Activated naive CD4-positive, alpha-beta T cell treated with anti-CD3 and anti-CD28 coated beads, Interleukin-2, amount 50 U/mL, for 16 hours (primary cell): ENCODE measurements at regions not wholly inside any gene's neighbourhood (a gene's known extent, or its start where the extent isn't known, plus 50 kb on each side); places are given as distances from the start of the nearest gene placed in this dataset.

Experiments used
- DNase-seq: peaks from one replicate; pipeline ENCODE4 v3.0.0-alpha.2; 2020

DNA sequence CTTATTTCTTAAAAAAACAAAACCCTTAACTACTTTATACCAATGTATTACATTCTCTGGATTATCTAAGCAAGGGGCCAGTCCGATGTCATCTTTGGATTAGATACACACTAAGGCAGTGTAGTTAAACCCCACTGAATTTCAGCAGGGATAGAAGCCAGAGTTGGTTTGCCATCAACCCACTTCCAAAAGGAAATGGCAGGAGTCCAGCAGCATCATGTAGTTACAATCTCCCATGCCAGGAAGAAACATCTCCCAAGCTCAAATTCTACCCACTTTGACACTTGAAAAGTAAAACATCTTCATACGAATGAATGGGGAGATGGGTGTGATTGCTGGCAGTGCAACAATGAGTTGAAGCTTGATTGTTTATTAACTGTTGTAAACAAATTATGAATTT, 203.5 kb upstream of the PLXNC1 start:
- no peak for DNase-seq

DNA sequence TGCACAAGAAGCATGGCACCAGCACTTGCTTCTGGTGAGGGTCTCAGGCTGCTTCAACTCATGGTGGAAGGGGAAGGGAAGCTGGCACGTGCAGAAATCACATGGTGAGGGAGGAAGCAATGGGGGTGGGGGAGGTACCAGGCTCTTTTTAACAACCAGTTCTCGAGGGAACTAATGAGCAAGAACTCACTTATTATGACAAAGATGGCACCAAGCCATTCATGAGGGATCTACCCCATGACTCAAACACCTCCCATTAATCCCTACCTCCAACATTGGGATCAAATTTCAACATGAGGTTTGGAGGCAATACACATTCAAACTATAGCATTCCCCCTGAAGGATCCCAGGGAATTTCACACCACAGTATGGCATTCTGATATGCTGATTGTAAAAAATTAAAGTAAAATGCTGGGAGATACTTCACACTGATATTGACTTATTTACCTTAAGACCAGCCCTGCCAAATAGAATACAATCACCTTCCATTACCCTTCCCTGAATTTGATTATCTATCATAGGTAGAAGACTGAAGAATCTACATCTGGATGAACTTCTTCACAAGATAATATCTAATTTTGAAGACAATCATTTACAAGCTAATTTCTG, 201.7 kb upstream of the PLXNC1 start:
- no peak for DNase-seq

DNA sequence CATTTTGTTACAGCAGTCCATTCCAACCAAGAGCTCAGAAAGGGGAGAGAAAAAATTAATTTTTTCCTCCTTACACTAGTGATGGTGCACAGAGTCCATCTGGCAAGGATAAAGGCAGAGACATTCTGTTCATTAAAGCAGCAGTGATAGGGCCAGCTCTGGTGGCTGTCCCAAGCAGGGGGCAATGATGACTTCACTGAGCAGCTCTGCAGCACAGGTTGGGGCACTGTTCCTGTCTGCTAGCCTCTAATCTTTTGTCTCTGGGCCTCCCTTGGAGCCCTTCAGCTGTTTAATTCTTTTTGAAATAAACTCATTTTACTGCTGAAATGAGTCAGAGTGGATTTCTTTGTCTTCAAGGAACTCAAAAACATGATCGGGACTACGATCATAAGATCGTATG, 200.9 kb upstream of the PLXNC1 start:
- no peak for DNase-seq

DNA sequence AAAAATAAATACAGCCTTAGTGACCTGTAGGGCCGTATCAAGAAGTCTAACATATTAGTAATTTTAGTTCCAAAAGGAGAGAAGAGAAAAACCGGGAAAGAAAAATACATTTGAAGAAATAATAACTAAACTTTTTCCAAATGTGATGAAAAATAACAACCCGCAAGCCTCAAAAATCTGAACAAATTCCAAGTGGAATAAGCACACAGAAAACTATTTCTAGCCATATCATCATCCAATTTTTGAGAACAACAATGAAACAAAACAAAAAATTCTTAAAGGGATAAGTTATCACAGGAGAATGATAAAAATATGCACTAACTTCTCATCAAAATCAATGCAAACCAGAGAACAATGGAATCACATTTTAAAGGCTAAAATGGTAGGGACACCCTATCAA, 198.1 kb upstream of the PLXNC1 start:
- no peak for DNase-seq

DNA sequence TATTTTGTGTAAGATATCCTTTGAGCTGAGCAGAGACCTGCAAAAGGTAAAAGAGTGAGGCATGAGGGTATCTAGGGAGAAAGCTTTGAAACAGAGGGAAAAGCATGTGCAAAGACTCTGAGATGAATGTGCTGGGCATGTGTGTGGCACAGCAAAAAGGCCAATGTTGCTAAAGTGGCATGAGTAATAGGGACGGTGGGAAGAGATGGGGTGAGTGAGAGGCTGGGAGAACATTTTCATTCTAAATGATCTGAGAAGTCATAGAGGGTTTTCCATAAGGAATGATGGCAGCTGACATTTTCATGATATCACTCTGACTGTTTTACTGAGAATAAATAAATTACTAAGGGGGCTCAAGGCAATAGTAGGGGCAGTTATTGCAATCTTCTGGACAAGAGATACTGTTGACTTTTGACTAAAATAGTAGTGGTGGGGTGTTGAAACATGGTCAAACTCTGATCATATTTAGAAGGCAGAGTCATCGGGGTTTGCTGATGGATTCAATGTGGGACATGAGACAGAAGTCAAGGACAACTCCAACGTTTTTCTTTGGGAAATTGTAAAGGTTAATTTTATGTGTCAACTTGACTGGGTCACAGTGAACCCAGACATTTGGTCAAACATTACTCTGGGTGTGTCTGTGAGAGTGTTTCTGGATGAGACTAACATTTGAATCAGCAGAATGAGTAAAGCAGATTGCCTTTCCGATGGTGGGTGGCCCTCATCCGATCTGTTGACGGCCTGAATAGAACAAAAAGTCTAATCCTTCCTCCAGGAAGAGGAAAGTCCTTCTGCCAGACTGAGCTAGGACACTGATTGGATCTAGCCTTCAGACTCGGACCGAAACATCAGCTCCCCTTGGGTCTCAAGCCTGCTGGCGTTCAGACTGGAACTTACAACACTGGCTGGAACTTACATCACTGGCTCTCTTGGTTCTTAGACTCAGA, 193.9 kb upstream of the PLXNC1 start:
- DNase-seq = no peak

DNA sequence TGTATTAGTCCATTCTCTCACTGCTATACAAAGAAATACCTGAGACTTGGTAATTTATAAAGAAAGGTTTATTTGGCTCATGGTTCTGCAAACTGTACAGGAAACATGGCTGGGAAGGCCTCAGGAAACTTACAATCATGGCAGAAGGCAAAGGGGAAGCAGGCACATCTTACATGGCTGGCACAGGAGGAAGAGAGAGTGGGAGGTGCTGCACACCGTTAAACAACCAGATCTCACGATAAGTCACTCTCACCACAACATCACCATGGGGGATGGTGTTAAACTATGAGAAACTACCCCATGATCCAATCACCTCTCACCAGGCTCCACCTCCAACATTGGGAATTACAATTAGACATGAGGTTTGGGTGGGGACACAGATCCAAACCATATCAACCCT, 191.8 kb upstream of the PLXNC1 start:
- DNase-seq = no peak

DNA sequence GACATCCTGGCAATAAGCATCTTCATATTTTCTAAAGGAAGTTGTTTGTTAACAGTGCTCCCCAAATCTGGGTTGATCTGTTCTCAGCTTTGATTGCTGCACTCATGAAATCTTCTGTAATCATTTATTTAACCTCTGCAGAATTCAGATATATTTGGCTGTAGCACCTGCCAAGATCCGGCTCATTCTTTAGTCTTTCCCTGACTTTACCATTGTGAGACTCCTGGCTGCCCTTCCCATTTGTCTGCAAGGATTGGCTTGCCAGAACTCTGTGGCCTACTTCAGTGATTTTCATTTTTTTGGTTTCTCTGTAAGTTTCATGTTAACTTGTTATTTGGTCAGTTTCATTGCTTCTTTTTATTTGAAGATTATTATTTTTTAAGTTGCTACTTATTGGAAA, 191.2 kb upstream of the PLXNC1 start:
- no peak for DNase-seq

DNA sequence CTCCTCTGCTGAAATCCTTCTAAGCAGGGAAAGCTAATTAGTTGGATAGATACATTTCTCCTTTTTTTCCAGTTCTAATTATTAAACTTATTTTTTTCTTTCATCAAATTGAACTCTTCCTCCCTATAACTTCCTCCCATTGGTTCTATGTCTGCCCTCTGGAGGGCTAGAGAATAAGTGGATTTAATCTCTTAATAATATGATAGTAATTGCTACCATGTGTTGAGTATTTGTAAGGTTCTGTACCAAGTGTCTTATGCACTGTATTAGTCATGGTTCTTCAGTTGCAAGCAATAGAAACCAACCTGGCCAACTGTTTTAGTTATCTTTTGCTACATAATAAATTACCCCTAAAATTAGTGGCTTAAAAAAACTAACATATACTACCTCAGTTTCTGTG, 190.5 kb upstream of the PLXNC1 start:
- DNase-seq = no peak

DNA sequence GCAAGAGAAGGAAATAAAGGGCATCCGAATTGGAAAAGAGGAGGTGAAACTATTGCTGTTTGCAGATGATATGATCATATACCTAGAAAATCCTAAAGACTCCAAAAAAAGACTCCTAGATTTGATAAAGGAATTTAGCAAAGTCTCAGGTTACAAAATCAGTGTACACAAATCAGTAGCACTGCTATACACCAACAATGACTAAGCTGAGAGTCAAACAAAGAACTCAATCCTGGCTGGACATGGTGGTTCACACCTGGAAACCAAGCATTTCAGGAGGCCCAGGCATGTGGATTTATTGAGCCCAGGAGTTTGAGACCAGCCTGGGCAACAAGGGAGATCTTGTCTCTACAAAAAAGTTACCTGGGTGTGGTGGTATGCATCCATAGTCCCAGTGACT, 188.7 kb upstream of the PLXNC1 start:
- no peak for DNase-seq

DNA sequence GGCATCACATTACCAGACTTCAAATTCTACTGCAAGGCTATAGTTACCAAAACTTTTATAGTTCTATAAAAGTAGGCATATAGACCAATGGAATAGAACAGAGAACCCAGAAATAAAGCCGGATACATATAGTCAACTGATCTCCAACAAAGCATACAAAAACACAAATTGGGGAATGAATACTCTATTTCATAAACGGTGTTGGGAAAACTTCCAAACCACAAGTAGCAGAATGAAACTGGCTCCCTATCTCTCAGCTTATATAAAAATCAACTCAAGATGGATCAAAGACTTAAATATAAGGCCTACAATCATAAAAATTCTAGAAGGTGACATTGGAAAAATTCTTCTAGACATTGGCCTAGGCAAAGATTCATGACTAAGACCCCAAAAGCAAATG, 187.9 kb upstream of the PLXNC1 start:
- no peak for DNase-seq

DNA sequence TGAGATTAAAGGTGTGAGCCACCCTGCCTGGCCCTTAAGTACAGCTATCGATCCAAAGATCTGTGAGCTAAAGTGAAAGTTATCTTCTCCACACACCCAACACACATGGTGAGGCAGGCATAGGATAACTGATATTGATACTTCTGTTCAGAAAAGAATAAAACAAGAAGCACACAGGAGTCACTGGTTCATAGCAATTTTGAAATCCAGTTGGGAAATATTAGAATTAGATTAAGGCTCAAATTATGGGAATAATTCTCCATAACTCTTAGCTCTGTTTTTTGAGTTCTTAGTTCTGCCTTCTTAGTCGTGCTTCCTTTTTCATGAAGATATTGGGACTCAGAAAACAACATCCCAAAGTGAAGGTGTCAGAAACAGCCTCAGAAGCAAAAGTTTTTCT, 186.0 kb upstream of the PLXNC1 start:
- DNase-seq = no peak

DNA sequence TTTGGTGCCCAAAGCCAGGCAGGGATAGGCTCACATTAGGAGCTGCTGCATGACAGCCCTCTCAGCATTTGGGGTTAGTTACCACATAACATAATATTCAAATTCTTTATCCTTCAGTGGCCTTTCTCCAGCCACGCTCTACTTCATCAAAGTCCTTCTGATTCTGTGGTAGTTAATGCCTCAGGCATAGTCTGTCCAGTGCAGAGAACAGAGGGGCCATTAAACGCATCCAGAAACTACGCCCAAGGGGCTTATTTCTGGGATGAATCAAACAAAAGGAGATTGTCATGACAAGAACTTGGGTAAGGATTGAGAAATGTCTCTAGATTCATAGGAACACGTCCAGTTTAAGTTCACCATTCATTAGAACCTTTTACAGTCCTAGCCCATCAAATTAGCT, 183.4 kb upstream of the PLXNC1 start:
- no peak for DNase-seq

DNA sequence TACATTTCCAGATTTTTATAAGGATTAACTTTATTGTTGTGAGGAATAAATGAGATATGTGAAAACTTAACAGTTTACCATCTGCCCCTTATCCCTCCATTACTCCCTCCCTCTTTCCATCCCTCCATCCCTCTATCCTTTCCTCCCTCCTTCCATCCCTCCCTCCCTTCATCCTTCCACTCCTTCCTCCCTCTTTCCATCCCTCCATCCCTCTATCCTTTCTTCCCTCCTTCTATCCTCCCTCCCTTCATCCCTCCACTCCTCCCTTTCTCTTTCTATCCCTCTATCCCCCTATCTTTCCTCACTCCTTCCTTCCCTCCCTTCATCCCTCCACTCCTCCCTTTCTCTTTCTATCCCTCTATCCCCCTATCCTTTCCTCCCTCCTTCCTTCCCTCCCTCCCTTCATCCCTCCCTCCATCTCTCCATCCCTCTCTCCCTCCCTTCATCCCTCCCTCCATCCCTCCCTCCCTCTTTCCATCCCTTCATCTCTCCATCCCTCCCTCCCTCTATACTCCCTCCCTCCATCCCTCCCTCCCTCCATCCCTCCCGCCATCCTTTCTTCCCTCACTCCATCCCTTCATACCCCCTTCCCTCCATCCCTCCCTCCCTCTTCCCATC, 181.8 kb upstream of the PLXNC1 start:
- no peak for DNase-seq

DNA sequence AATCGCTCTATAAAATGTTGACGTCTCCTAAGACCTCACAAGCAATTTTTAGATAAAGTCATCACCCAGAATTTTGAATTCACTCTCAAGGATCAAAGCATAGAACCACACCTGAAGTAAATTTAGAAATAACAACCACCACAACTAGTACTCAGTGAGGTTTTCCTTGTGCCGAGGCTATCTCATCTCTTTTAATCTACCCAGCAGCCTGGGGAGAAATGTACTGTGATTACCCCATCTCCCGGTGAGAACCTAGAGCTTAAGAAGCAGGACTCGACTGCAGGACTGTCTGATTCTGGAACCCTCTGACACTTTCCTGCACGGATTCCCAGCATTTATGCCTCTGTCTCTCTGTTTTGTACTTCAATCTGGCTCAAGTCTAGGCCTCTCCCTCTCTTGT, 180.9 kb upstream of the PLXNC1 start:
- no peak for DNase-seq

DNA sequence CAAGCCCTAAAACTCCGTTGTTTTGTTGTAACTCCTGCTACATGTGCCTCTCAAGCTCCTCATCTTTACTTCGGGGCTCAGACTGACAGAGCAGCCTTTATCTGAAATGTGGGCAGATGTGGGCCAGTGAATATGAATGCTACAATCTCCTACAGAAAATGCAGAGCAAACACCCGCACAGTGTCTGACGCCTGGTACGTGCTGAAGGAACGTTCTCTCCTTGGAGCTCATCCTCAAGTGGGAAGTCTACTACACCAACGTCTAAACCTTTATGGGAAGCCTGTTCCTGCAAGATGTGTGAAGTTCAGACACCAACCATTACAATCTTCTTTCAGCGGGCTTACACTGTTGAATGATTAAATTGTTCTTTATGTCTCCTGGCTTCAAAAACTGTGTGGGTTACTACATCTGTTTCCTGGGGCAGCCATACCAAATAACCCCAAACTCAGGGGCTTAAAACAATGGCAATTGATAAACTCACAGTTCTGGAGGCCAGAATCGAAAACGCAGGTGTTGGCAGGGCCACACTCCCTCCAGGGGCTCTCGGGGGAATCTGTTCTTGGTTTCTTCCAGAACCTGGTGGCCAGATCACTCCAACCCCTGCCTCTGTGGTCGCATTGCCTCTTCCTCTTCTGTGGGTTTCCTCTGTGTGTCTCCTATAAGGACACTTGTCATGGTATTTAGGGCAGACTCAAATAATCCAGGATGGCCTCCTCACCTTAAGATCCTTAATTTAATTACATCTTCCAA, 179.7 kb upstream of the PLXNC1 start:
- DNase-seq = no peak

DNA sequence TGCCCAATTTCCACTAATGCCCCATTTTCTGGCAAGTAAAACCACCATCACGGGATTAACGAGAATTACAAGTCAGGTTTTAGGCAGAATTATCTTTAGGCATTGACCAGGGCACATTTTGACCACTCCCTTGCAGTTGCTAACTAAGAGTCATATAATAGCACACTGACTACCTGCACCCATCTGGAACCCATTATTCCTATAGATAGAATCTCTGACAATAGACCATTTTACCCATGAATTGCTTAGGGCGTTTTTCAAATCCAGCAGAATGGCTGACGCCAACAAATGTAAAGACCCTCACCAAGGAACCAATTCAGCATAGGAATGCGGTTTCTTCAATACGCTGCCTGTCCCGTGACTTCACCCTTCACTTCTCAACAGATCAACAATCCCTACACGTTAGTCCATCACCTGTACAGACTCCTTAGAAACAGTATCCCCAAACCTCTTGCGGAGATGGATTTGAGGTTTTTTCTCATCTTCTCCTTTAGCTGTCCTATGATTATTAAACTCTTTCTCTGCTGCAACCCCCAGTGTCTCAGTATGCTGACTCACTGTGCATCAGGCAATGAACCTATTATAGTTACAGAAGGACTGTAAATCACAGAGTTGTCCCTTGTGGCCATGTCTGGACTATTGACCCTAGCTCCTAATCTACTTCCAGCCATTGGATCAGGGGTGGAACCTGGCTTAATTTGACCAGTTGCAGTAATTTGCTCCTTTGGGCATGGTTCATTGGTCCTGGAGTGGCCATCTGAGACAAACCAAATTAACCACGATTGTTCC, 177.3 kb upstream of the PLXNC1 start:
- DNase-seq = no peak

DNA sequence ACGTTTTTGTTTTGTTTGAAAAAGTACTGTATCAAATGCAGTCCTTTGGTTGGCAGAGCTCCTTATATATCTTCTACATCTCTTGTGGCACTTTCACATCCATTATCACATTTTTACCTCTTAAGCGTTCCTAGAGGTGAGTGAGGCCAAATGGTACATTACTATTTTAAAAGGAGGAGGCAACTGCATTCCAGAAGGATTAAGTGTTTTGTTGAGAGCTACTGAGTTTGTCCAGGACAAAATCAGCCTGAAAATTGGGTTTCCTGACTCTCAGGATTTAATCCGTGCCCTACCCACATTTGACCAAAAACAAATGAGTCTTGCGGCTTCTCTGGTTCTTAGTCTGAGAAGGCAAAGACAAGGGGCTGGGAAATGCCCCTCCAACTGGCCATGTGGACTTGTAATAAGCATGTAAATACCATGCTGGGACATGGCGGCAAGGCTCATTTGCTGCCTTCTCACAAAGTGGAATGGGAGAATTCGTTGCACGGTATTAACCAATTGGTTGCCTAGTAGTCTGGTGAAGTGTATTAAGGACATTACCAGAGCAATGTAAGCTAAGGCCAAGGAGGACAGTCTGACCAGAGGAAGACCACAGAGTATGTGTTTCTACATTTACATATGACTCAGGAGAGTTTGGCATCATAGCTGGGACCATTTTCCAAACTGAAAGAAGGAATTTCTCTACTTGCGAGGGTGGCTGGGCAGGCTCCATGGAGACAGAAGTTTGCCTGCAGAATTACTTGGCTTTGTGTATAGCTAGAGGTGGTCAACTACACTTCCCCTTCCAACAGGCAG, 175.8 kb upstream of the PLXNC1 start:
- no peak for DNase-seq

DNA sequence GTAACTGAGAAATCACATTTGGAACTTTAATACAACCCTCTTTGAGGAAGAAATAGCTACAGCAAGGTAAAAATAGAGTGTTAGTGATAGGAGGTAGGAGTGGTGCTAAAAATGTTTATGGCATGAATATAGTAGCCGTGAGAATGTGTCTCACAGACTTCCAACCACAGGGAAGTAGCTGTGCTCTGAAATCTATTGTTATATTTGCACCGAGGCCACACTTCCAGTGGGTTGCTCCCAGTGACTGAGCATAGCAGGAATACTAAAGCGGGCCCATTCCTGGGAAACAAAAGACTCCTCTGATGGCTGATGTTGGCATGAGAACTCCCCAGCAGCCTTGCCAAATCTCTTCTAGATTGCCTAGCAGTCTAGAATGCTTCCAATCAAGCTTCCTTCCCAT, 174.1 kb upstream of the PLXNC1 start:
- DNase-seq = no peak

DNA sequence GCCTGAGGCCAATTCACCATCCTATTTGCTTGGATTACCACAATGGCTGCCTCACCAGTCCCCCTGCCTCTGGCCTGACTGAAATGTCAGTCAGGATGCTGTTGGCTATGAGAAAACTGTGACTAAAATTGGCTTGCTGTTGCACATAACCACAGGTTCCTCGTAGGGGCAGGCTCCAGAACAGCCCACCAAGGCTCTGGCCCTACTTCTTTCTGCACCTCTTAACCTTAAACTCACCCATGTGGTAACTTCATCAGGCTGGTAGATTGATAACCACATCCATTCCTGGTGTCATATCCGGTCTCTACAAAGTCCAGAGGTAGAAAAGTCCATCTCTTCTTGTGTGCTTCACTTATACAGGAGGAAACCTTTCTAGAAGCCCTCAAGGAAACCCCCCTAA, 172.4 kb upstream of the PLXNC1 start:
- DNase-seq = no peak

DNA sequence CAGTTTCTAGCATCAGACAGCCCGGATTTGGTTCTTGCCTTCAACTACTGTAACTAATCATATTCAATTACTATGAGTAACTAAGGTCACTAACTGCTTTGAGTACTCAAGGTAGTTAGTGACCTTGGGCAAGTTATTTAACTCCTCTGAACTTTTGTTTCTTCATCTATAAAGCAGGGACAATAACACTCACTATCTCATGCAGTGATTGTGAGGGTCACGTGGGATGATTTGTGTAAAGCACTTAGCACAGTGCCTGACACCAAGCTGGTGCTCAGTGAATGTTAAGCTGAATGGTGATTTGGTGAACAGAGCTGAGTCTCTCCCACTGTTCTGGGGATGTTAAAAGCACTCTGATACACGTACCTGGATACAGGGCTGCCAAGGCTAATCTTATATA, 171.3 kb upstream of the PLXNC1 start:
- no peak for DNase-seq

DNA sequence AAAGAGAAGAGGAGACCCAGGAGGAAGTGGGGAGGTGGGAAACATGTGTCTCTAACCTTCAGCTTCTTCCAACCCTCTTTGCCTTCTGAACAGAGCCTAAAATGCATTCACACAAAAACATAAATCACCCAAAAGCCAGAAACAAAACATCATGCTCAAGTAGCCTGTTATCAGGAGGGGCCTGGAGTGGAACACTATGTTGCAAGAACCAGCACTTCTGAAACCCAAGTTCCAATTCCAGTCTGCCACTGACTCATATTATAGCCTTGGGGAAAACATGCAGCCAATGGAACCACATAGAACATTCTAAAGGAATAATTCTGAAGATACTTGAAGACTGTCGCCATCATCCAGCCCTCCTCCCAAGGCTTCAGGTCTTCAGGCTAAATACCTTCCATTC, 169.8 kb upstream of the PLXNC1 start:
- no peak for DNase-seq

DNA sequence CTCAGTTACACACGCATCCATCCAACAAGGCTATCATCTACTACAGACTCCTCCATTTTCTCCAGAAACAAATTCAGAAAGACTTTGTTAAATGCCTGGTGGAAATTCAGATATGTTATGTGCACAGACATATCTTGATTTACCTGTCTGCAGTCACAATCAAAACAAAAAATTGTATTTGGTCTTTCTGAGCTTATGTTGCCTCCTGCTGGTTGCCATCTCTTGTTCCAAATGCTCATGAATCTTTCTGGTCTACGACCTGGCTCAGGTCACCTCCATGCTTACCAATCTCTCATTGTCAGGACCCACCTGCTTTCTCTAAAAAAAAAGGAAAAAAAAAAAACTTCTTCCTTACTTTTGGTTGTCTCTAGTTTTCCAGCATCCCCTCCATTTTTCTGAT, 169.2 kb upstream of the PLXNC1 start:
- no peak for DNase-seq
